ENCODE measurements at regions not wholly inside any gene's neighbourhood (a gene's known extent, or its start where the extent isn't known, plus 50 kb on each side); places are given as distances from the start of the nearest gene placed in this dataset.

DNA sequence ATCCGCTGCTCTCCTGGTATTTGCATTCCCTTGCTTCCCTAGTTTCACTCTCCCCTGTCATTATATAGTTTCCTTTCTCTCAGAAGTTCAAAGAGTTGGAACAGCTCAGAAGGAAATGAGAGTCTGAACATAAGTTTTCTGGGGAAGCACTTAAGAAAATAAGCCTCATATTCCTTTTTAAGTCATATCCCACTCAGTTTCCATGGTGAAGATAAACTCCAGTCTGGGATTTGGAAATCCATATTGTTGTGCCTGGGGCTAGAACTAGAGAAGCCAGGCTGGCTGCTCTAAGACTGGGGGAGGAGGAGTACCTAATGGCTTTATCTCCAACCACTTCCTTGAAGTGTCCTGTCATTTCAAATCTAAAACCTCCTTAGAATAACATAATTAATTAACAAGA lies 134.2 kb upstream of the ALCAM start:
- H3K9ac ChIP-seq (ENCODE audit: insufficient read length, low read depth), result no peak overlapping the region
- H3K4me3 ChIP-seq (ENCODE audit: insufficient read length, low read depth), result no peak overlapping the region
- H3K4me1 ChIP-seq (ENCODE audit: insufficient read depth, insufficient read length), result no peaks in the 10 kb centered on the region
- H3K9me3 ChIP-seq (ENCODE audit: insufficient read depth, low read length), result no peaks in the 10 kb centered on the region; the same call in 1 of the 2 replicates
- no peak for DNase-seq (ENCODE audit: low read depth, low spot score)
- H3K36me3 ChIP-seq (ENCODE audit: insufficient read depth, insufficient read length, low read length), result no peaks in the 10 kb centered on the region
- no peak for TF ChIP-seq YY1 (IDR thresholded peaks at IDR 0.05; ENCODE audit: insufficient read depth, insufficient read length)
- no peaks in the 10 kb centered on the region for H3K27me3 ChIP-seq (ENCODE audit: insufficient read depth, insufficient read length)

DNA sequence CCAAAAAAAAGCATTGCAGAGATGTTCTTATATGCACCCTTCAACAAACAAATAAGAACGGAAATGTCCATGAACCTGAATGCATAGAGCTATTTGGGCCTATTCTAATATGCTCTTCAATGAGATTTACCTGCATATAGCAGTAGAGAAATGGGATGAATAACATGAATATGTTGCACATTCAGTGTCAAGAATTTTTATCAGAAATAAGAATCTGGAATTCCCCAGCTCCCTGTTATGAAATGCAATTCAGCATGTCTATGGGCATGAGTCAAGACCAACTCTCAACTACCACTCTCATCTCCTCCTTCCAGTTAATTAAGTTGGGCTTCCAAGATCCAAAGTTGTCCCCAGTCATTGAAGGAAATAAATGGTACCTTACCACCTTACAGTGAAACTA lies 133.7 kb upstream of the ALCAM start:
- H3K4me3 ChIP-seq (ENCODE audit: insufficient read length, low read depth), result no peak overlapping the region
- TF ChIP-seq SUZ12 (IDR thresholded peaks at IDR 0.05; ENCODE audit: extremely low read depth, insufficient read depth, insufficient read length) (no peak), ZNF274 (IDR thresholded peaks at IDR 0.05; ENCODE audit: low read depth, low read length) (no peak), YY1 (IDR thresholded peaks at IDR 0.05; ENCODE audit: insufficient read depth, insufficient read length) (no peak)
- no peaks in the 10 kb centered on the region; the same call in 1 of the 2 replicates for H3K9me3 ChIP-seq (ENCODE audit: insufficient read depth, low read length)
- H3K27me3 ChIP-seq (ENCODE audit: insufficient read depth, insufficient read length), result no peaks in the 10 kb centered on the region
- no peaks in the 10 kb centered on the region for H3K36me3 ChIP-seq (ENCODE audit: insufficient read depth, insufficient read length, low read length)
- H3K4me1 ChIP-seq (ENCODE audit: insufficient read depth, insufficient read length), result no peaks in the 10 kb centered on the region
- no peak for DNase-seq (ENCODE audit: low read depth, low spot score)
- no peak overlapping the region for H3K9ac ChIP-seq (ENCODE audit: insufficient read length, low read depth)

GRCh38 chr3:105235221-105235620 lies 131.5 kb upstream of the ALCAM start:
- TF ChIP-seq SUZ12 (IDR thresholded peaks at IDR 0.05; ENCODE audit: extremely low read depth, insufficient read depth, insufficient read length) (no peak), YY1 (IDR thresholded peaks at IDR 0.05; ENCODE audit: insufficient read depth, insufficient read length) (no peak), ZNF274 (IDR thresholded peaks at IDR 0.05; ENCODE audit: low read depth, low read length) (no peak)
- no peaks in the 10 kb centered on the region for H3K9me3 ChIP-seq (ENCODE audit: insufficient read depth, low read length)
- H3K27me3 ChIP-seq (ENCODE audit: insufficient read depth, insufficient read length), result no peaks in the 10 kb centered on the region
- no peak overlapping the region for H3K4me3 ChIP-seq (ENCODE audit: insufficient read length, low read depth)
- no peak for DNase-seq (ENCODE audit: low read depth, low spot score)
- no peaks in the 10 kb centered on the region for H3K36me3 ChIP-seq (ENCODE audit: insufficient read depth, insufficient read length, low read length)
- no peaks in the 10 kb centered on the region for H3K4me1 ChIP-seq (ENCODE audit: insufficient read depth, insufficient read length)
- no peak overlapping the region for H3K9ac ChIP-seq (ENCODE audit: insufficient read length, low read depth)

GRCh38 chr3:105235785-105236184 lies 130.9 kb upstream of the ALCAM start:
- H3K4me1 ChIP-seq (ENCODE audit: insufficient read depth, insufficient read length), result no peaks in the 10 kb centered on the region
- TF ChIP-seq ZNF274 (IDR thresholded peaks at IDR 0.05; ENCODE audit: low read depth, low read length) (no peak), YY1 (IDR thresholded peaks at IDR 0.05; ENCODE audit: insufficient read depth, insufficient read length) (no peak), SUZ12 (IDR thresholded peaks at IDR 0.05; ENCODE audit: extremely low read depth, insufficient read depth, insufficient read length) (no peak)
- no peaks in the 10 kb centered on the region for H3K9me3 ChIP-seq (ENCODE audit: insufficient read depth, low read length)
- no peak overlapping the region for H3K9ac ChIP-seq (ENCODE audit: insufficient read length, low read depth)
- no peak for DNase-seq (ENCODE audit: low read depth, low spot score)
- no peak overlapping the region for H3K4me3 ChIP-seq (ENCODE audit: insufficient read length, low read depth)
- H3K36me3 ChIP-seq (ENCODE audit: insufficient read depth, insufficient read length, low read length), result no peaks in the 10 kb centered on the region
- no peaks in the 10 kb centered on the region for H3K27me3 ChIP-seq (ENCODE audit: insufficient read depth, insufficient read length)

GRCh38 chr3:105238367-105238766 lies 128.3 kb upstream of the ALCAM start:
- Histone ChIP-seq H3K4me3 (ENCODE audit: insufficient read length, low read depth) (no peak overlapping the region), H3K27me3 (ENCODE audit: insufficient read depth, insufficient read length) (no peaks in the 10 kb centered on the region), H3K9ac (ENCODE audit: insufficient read length, low read depth) (no peak overlapping the region), H3K4me1 (ENCODE audit: insufficient read depth, insufficient read length) (no peaks in the 10 kb centered on the region), H3K9me3 (ENCODE audit: insufficient read depth, low read length) (no peaks in the 10 kb centered on the region), H3K36me3 (ENCODE audit: insufficient read depth, insufficient read length, low read length) (no peaks in the 10 kb centered on the region)
- DNase-seq (ENCODE audit: low read depth, low spot score), result no peak
- TF ChIP-seq ZNF274 (IDR thresholded peaks at IDR 0.05; ENCODE audit: low read depth, low read length) (no peak), SUZ12 (IDR thresholded peaks at IDR 0.05; ENCODE audit: extremely low read depth, insufficient read depth, insufficient read length) (no peak), YY1 (IDR thresholded peaks at IDR 0.05; ENCODE audit: insufficient read depth, insufficient read length) (no peak)

- Histone ChIP-seq H3K36me3 (ENCODE audit: insufficient read depth, insufficient read length, low read length) (no peaks in the 10 kb centered on the region), H3K9ac (ENCODE audit: insufficient read length, low read depth) (no peak overlapping the region), H3K4me3 (ENCODE audit: insufficient read length, low read depth) (no peak overlapping the region), H3K4me1 (ENCODE audit: insufficient read depth, insufficient read length) (no peaks in the 10 kb centered on the region), H3K9me3 (ENCODE audit: insufficient read depth, low read length) (no peaks in the 10 kb centered on the region), H3K27me3 (ENCODE audit: insufficient read depth, insufficient read length) (no peaks in the 10 kb centered on the region)
- TF ChIP-seq YY1 (IDR thresholded peaks at IDR 0.05; ENCODE audit: insufficient read depth, insufficient read length), result no peak
- no peak for TF ChIP-seq ZNF274 (IDR thresholded peaks at IDR 0.05; ENCODE audit: low read depth, low read length)
- TF ChIP-seq SUZ12 (IDR thresholded peaks at IDR 0.05; ENCODE audit: extremely low read depth, insufficient read depth, insufficient read length), result no peak
- DNase-seq (ENCODE audit: low read depth, low spot score), result no peak
Observed at GRCh38 chr3:105243076-105243475, 123.6 kb upstream of the ALCAM start.

- no peak for DNase-seq (ENCODE audit: low read depth, low spot score)
- Histone ChIP-seq H3K36me3 (ENCODE audit: insufficient read depth, insufficient read length, low read length) (no peaks in the 10 kb centered on the region), H3K4me1 (ENCODE audit: insufficient read depth, insufficient read length) (no peaks in the 10 kb centered on the region), H3K4me3 (ENCODE audit: insufficient read length, low read depth) (no peak overlapping the region), H3K9me3 (ENCODE audit: insufficient read depth, low read length) (no peaks in the 10 kb centered on the region), H3K27me3 (ENCODE audit: insufficient read depth, insufficient read length) (no peaks in the 10 kb centered on the region), H3K9ac (ENCODE audit: insufficient read length, low read depth) (no peak overlapping the region)
- TF ChIP-seq ZNF274 (IDR thresholded peaks at IDR 0.05; ENCODE audit: low read depth, low read length) (no peak), SUZ12 (IDR thresholded peaks at IDR 0.05; ENCODE audit: extremely low read depth, insufficient read depth, insufficient read length) (no peak), YY1 (IDR thresholded peaks at IDR 0.05; ENCODE audit: insufficient read depth, insufficient read length) (no peak)
Observed at GRCh38 chr3:105246536-105246935, 120.2 kb upstream of the ALCAM start.

DNA sequence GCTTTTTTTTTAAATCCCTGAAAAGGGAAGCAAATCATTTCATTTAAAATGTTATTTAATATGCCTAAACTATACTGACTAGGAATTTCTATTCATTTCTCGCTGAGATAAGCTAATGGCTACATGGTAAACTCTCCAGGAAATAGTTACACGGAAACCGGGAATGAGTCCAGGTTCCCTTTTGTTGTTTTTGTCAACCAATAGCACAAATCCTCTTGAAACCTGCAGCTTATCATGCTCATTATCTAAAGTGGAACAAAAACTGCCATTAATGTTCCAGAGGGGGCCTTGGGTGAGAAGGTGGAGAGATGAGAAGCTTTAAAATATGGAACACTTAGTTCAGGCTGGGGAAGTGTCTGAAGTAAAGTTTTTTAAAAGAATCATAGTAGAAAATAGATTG lies 113.5 kb upstream of the ALCAM start:
- no peaks in the 10 kb centered on the region for H3K36me3 ChIP-seq (ENCODE audit: insufficient read depth, insufficient read length, low read length)
- no peak for DNase-seq (ENCODE audit: low read depth, low spot score)
- H3K9ac ChIP-seq (ENCODE audit: insufficient read length, low read depth), result no peak overlapping the region
- no peaks in the 10 kb centered on the region for H3K4me1 ChIP-seq (ENCODE audit: insufficient read depth, insufficient read length)
- H3K9me3 ChIP-seq (ENCODE audit: insufficient read depth, low read length), result no peaks in the 10 kb centered on the region
- no peaks in the 10 kb centered on the region for H3K27me3 ChIP-seq (ENCODE audit: insufficient read depth, insufficient read length)
- no peak overlapping the region for H3K4me3 ChIP-seq (ENCODE audit: insufficient read length, low read depth)
- TF ChIP-seq YY1 (IDR thresholded peaks at IDR 0.05; ENCODE audit: insufficient read depth, insufficient read length) (no peak), SUZ12 (IDR thresholded peaks at IDR 0.05; ENCODE audit: extremely low read depth, insufficient read depth, insufficient read length) (no peak), ZNF274 (IDR thresholded peaks at IDR 0.05; ENCODE audit: low read depth, low read length) (no peak)
